Lung (tissue), 11 donors: ENCODE measurements at regions not wholly inside any gene's neighbourhood (a gene's known extent, or its start where the extent isn't known, plus 50 kb on each side); places are given as distances from the start of the nearest gene placed in this dataset.
A peak's percentile ranks its signal among the peaks of the same experiment; 100 is the strongest.

ENCODE experiments used
- ATAC-seq: fragments of 200-7000 bp; cut with Tn5 transposase; one replicate; pipeline ENCODE4 v1.9.1; 2020; ENCODE audit warnings: moderate number of reproducible peaks; ENCODE audit not compliant: insufficient read depth, low FRiP score
- DNase-seq, 3 donors: peaks; one replicate each; pipeline ENCODE4 v3.0.0-alpha.2; 2013 to 2017
- H3K27ac ChIP-seq, 2 donors: one replicate each; pipeline ENCODE4 v1.5.1; 2013; ENCODE audit warnings: mild to moderate bottlenecking in 2 of 2, moderate library complexity in 2 of 2, control low read depth in 1 of 2, inconsistent platforms in 1 of 2, low read depth in 1 of 2, low read length in 1 of 2
- H3K27me3 ChIP-seq, 3 donors: one replicate each; pipeline ENCODE4 v1.5.1; 2013; ENCODE audit warnings: low read length in 2 of 3; ENCODE audit not compliant: control insufficient read depth in 3 of 3, insufficient read depth in 3 of 3
- H3K36me3 ChIP-seq, 4 donors: one replicate each; pipeline ENCODE4 v1.5.1; 2013; ENCODE audit warnings: low read length in 4 of 4, mild to moderate bottlenecking in 1 of 4, moderate library complexity in 1 of 4; ENCODE audit not compliant: control insufficient read depth in 4 of 4, insufficient read depth in 4 of 4
- H3K4me1 ChIP-seq, 5 donors: one replicate each; pipeline ENCODE4 v1.5.1; 2013; ENCODE audit warnings: low read length in 5 of 5, mild to moderate bottlenecking in 2 of 5, moderate library complexity in 1 of 5; ENCODE audit not compliant: control insufficient read depth in 5 of 5, insufficient read depth in 5 of 5
- H3K4me3 ChIP-seq: one replicate; pipeline ENCODE4 v1.5.1; 2013; ENCODE audit warnings: mild to moderate bottlenecking, control low read depth, moderate library complexity
- H3K9ac ChIP-seq, 2 donors: one replicate each; pipeline ENCODE4 v1.5.1; 2013; ENCODE audit warnings: low read length in 2 of 2, control low read depth in 1 of 2; ENCODE audit not compliant: insufficient read depth in 1 of 2
- H3K9me3 ChIP-seq, 4 donors: one replicate each; pipeline ENCODE4 v1.5.1; 2013; ENCODE audit warnings: low read length in 3 of 4, mild to moderate bottlenecking in 1 of 4, moderate library complexity in 1 of 4; ENCODE audit not compliant: control insufficient read depth in 4 of 4, insufficient read depth in 3 of 4
- WGBS, 2 donors: extraction: QIAGEN DNeasy Blood & Tissue Kit; methylation state at CpG; one replicate each; pipeline ENCODE4 v1.1.7; 2013; 5-methylcytosine and 5-hydroxymethylcytosine counted together
- TF ChIP-seq, protein P1 (sequence below): IDR thresholded peaks from 2 replicates; pipeline ENCODE4 v1.5.1; 2012; ENCODE audit warnings: mild to moderate bottlenecking; ENCODE audit errors: control extremely low read depth, extremely low read depth
- donor health status: control.
- donor health status: control.
- donor health status: Bipolar disorder and iron deficiency.
- donor health status: healthy.
- donor health status: DM: yes; HTN: yes; CAD: no.

DNA sequence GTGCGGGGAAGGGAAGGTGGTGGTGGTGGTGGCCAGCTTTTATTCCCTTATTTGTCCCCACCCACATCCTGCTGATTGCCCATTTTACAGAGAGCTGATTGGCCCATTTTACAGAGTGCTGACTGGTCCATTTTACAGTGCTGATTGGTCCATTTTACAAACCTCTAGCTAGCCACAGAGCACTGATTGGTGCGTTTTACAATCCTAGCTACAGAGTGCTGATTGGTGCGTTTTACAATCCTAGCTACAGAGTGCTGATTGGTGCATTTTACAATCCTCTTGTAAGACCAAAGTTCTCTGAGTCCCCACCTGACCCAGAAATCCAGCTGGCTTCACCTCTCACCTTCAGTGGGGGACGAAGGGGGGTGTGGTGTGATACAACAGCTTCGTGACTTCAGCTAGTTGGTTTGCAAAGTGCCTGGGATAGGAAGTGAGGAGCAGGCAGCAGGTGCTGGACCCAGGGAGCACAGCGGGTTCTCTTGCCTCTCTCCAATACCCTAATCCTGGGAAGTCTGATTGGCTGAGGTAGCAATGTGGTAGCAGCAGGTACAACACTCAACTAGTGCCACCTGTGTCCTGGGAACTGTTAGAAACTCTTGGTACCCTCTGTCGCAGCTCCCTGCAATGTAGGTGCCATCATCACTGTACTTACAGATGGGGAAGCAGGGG is 92.1 kb downstream of the BARX1 start:
- DNase-seq (no peak), ATAC-seq (no peak)
- Histone ChIP-seq H3K27me3 (peaks cover 0 to 9% (median 3%) of the 10 kb centered on the region in 3 donors), H3K9ac (no peak overlapping the region), H3K9me3 (peaks cover 0 to 7% (median 0%) of the 10 kb centered on the region in 4 donors), H3K4me1 (no peaks in the 10 kb centered on the region), H3K36me3 (no peaks in the 10 kb centered on the region), H3K27ac (no peak overlapping the region), H3K4me3 (no peak overlapping the region)
- TF ChIP-seq, protein P1, sequence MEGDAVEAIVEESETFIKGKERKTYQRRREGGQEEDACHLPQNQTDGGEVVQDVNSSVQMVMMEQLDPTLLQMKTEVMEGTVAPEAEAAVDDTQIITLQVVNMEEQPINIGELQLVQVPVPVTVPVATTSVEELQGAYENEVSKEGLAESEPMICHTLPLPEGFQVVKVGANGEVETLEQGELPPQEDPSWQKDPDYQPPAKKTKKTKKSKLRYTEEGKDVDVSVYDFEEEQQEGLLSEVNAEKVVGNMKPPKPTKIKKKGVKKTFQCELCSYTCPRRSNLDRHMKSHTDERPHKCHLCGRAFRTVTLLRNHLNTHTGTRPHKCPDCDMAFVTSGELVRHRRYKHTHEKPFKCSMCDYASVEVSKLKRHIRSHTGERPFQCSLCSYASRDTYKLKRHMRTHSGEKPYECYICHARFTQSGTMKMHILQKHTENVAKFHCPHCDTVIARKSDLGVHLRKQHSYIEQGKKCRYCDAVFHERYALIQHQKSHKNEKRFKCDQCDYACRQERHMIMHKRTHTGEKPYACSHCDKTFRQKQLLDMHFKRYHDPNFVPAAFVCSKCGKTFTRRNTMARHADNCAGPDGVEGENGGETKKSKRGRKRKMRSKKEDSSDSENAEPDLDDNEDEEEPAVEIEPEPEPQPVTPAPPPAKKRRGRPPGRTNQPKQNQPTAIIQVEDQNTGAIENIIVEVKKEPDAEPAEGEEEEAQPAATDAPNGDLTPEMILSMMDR, result no peak
- WGBS, 2 donors, result 78 to 89% methylated on average over 6 to 7 of the region's 7 CpGs

DNA sequence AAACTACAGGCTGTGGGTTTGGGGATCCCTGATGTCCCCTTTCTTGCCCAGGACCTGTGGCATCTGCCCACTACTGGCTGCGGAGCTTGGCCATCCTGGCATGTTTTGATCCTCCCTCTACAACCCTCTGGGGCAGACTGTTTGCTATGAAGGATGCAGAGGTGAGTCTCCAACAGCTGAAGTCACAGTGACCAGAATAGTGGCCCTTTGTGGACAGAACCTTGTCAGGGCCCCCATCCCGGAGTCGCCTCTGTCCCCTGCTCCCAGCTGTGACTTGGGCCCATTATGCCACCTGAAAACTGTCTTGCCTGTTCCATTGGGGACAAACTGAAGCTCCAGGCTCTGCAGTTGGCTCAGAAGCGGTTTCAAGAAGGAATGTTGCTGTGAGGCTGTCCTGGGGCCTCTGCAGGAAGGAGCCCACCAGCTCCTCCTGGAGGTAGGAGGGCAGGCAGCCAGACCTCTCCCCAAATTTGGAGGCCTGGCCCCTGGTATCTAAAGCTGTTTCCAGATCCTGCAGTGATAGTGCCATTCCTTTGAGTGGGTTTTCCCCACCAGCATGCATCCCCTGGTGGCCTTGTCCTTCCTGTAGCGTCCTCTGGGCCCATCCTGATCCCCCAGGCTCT is 93.3 kb downstream of the BARX1 start:
- H3K27ac ChIP-seq, result no peak overlapping the region
- H3K4me1 ChIP-seq, result no peaks in the 10 kb centered on the region
- peaks cover 0 to 7% (median 0%) of the 10 kb centered on the region in 4 donors for H3K9me3 ChIP-seq
- no peaks in the 10 kb centered on the region for H3K36me3 ChIP-seq
- DNase-seq, result no peak
- TF ChIP-seq, protein P1, result no peak
- H3K4me3 ChIP-seq, result no peak overlapping the region
- ATAC-seq, result no peak
- no peak overlapping the region for H3K9ac ChIP-seq
- H3K27me3 ChIP-seq, result peaks cover 3 to 9% (median 4%) of the 10 kb centered on the region in 3 donors
- 90% methylated on average over 5 of the region's 5 CpGs for WGBS, 2 donors

DNA sequence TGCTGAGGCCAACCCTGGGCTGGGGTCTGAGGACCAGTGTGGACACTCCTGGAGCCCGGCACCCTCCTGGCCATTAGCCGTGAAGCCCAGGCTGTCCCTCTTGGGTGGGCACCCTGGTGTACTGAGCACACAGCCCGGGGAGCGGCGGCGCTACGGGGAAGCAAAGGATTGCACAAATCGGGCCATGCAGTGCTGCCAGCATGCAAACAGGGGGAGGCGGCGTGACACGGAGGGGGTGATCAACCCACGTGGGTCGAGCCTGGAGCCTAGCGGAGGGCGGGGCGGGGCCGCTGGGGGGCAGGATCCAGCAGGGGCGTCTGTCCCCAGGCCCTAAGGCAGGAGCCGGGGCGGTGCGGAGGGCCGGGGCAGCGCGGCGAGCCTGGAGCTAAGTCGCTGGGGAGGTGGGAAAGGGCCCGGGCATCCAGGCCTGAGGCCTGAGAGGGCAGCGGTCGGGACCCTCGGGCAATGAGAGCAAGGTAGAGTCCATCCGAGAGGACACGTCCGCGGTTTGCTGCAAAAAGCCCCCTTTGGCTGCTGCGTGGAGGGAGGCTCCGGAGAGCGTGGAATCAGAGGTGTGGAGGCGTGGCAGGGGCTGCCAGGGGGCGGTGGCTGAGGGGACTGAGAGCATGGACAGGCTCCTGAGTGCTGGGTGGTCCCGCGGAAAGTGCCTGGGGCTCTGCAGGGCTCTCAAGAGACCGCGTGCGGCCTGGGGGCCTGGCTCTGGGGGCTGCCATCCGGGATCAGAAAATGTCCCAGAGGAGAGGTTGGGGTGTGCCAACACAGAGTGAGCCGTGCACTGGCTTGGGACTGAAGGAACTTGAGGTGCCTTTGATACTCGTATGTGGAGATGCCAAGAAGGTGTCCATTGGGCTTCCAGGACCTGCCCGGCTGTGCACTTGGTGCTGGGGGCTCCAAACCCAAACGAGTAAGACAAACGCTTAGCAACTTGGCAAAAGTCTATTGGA is 94.2 kb downstream of the BARX1 start:
- Histone ChIP-seq H3K9me3 (peaks cover 0 to 7% (median 0%) of the 10 kb centered on the region in 4 donors), H3K9ac (no peak overlapping the region), H3K4me1 (no peaks in the 10 kb centered on the region), H3K27me3 (peaks cover 3 to 9% (median 4%) of the 10 kb centered on the region in 3 donors), H3K4me3 (no peak overlapping the region), H3K36me3 (no peaks in the 10 kb centered on the region), H3K27ac (no peak overlapping the region)
- TF ChIP-seq, protein P1, result no peak
- DNase-seq (peak; percentile 33 to 66 (median 61)), ATAC-seq (no peak)
- WGBS, 2 donors, result 13 to 18% methylated on average over 48 to 50 of the region's 50 CpGs
